Astrocyte (in vitro differentiated cells and primary cell): ENCODE measurements at regions not wholly inside any gene's neighbourhood (a gene's known extent, or its start where the extent isn't known, plus 50 kb on each side); places are given as distances from the start of the nearest gene placed in this dataset.

Experiments
- DNase-seq: peaks from one replicate; pipeline ENCODE4 v3.0.0-alpha.2; 2010; ENCODE audit warnings: low read depth
- FAIRE-seq: peaks from 2 replicates; lab custom pipeline; 2011; peaks lifted over from hg19 to GRCh38; lab: Jason Lieb, UNC
- H2AFZ ChIP-seq: 2 replicates; pipeline ENCODE4 v1.6.0; 2012; ENCODE audit warnings: low read depth, low read length, inconsistent platforms
- H3K27ac ChIP-seq: 2 replicates; pipeline ENCODE4 v1.5.1; 2011; ENCODE audit warnings: low read depth, low read length, inconsistent platforms
- H3K27me3 ChIP-seq: 2 replicates; pipeline ENCODE4 v1.6.0; 2011; ENCODE audit warnings: low read length, inconsistent platforms; ENCODE audit not compliant: insufficient read depth
- H3K36me3 ChIP-seq: 2 replicates; pipeline ENCODE4 v1.5.1; 2011; ENCODE audit warnings: low read length, inconsistent platforms; ENCODE audit not compliant: insufficient read depth
- H3K4me1 ChIP-seq: 2 replicates; pipeline ENCODE4 v1.5.1; 2011; ENCODE audit warnings: low read length, inconsistent platforms; ENCODE audit not compliant: insufficient read depth
- H3K4me2 ChIP-seq: 2 replicates; pipeline ENCODE4 v1.6.0; 2012; ENCODE audit warnings: low read length, inconsistent platforms
- H3K4me3 ChIP-seq: 2 replicates; pipeline ENCODE4 v1.5.1; 2011; ENCODE audit warnings: low read depth, mild to moderate bottlenecking, low read length, inconsistent platforms; ENCODE audit not compliant: insufficient read depth
- H3K79me2 ChIP-seq: 2 replicates; pipeline ENCODE4 v1.6.0; 2012; ENCODE audit warnings: mild to moderate bottlenecking, low read length, inconsistent platforms; ENCODE audit not compliant: insufficient read depth
- H3K9ac ChIP-seq: 2 replicates; pipeline ENCODE4 v1.6.0; 2012; ENCODE audit warnings: mild to moderate bottlenecking, low read length, inconsistent platforms
- H3K9me3 ChIP-seq: 2 replicates; pipeline ENCODE4 v1.5.1; 2012; ENCODE audit warnings: low read depth, mild to moderate bottlenecking, low read length, inconsistent platforms; ENCODE audit not compliant: insufficient read depth
- H4K20me1 ChIP-seq: 2 replicates; pipeline ENCODE4 v1.6.0; 2012; ENCODE audit warnings: low read length, inconsistent platforms; ENCODE audit not compliant: insufficient read depth
- H3K27ac Mint-ChIP-seq: one replicate; pipeline ENCODE4 v1.8.0; 2021; ENCODE audit warnings: mild to moderate bottlenecking, mixed read lengths; ENCODE audit not compliant: unreplicated experiment
- H3K27me3 Mint-ChIP-seq: one replicate; pipeline ENCODE4 v1.8.0; 2021; ENCODE audit warnings: low read depth, mixed read lengths; ENCODE audit not compliant: unreplicated experiment
- H3K36me3 Mint-ChIP-seq: one replicate; pipeline ENCODE4 v1.8.0; 2021; ENCODE audit warnings: low read depth, mixed read lengths; ENCODE audit not compliant: unreplicated experiment
- H3K4me1 Mint-ChIP-seq: one replicate; pipeline ENCODE4 v1.8.0; 2021; ENCODE audit warnings: low read depth, mixed read lengths; ENCODE audit not compliant: unreplicated experiment
- H3K4me3 Mint-ChIP-seq: one replicate; pipeline ENCODE4 v1.8.0; 2021; ENCODE audit warnings: mild to moderate bottlenecking, moderate library complexity, mixed read lengths; ENCODE audit not compliant: unreplicated experiment
- H3K9me3 Mint-ChIP-seq: one replicate; pipeline ENCODE4 v1.8.0; 2021; ENCODE audit warnings: mild to moderate bottlenecking, mixed read lengths; ENCODE audit not compliant: unreplicated experiment
- CTCF ChIP-seq: IDR thresholded peaks from 2 replicates; pipeline ENCODE4 v1.5.1; 2011; ENCODE audit warnings: low read depth, mild to moderate bottlenecking, inconsistent platforms, low read length, moderate library complexity; ENCODE audit not compliant: insufficient read depth
- EZH2 ChIP-seq: IDR thresholded peaks from 2 replicates; pipeline ENCODE4 v1.6.1; 2012; ENCODE audit warnings: mild to moderate bottlenecking, low read length, inconsistent platforms; ENCODE audit not compliant: insufficient read depth

- Histone ChIP-seq H3K4me2 (no peak overlapping the region), H3K27ac (no peak overlapping the region), H2AFZ (no peak overlapping the region), H3K27me3 (no peaks in the 10 kb centered on the region), H3K9me3 (no peaks in the 10 kb centered on the region), H3K9ac (no peak overlapping the region), H4K20me1 (no peaks in the 10 kb centered on the region), H3K4me1 (no peaks in the 10 kb centered on the region), H3K36me3 (no peaks in the 10 kb centered on the region), H3K4me3 (no peak overlapping the region), H3K79me2 (no peaks in the 10 kb centered on the region)
- Mint-ChIP-seq H3K36me3 (no peaks in the 10 kb centered on the region), H3K4me1 (no peaks in the 10 kb centered on the region), H3K4me3 (no peak overlapping the region), H3K27ac (no peak overlapping the region), H3K9me3 (no peaks in the 10 kb centered on the region), H3K27me3 (no peaks in the 10 kb centered on the region)
- DNase-seq (no peak), FAIRE-seq (no peak)
- no peak for TF ChIP-seq CTCF
Observed at GRCh38 chr3:101148001-101148400, 154.8 kb upstream of the ABI3BP start.

- H3K27me3 Mint-ChIP-seq: no peaks in the 10 kb centered on the region
- no peaks in the 10 kb centered on the region for H3K9me3 Mint-ChIP-seq
Observed at GRCh38 chr3:101146946-101147345, 153.7 kb upstream of the ABI3BP start.

DNA sequence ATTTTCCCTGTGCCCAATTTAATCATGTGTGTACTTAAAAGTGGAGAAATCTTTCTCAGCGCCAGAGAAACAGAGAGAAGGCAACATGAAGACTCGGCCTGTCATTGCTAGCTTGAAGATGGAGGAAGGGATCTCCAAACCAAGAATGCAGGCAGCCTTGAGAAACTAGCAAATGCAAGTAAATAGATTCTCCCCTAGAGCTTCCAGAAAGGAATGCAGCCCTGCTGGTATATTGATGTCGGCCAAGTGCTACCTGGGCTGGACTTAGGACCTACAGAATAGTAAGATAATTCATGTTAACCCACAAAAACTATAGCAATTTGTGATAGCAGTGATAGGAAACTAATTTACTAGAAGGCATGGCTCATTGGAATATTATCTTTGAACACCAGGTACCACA lies 150.9 kb upstream of the ABI3BP start:
- Histone ChIP-seq H3K4me3 (no peak overlapping the region), H3K27ac (no peak overlapping the region), H3K4me2 (no peak overlapping the region), H4K20me1 (no peaks in the 10 kb centered on the region), H2AFZ (no peak overlapping the region), H3K9ac (no peak overlapping the region), H3K79me2 (no peaks in the 10 kb centered on the region), H3K27me3 (no peaks in the 10 kb centered on the region), H3K9me3 (no peaks in the 10 kb centered on the region), H3K36me3 (no peaks in the 10 kb centered on the region), H3K4me1 (no peaks in the 10 kb centered on the region)
- Mint-ChIP-seq H3K9me3 (no peaks in the 10 kb centered on the region), H3K27me3 (no peaks in the 10 kb centered on the region), H3K4me1 (no peaks in the 10 kb centered on the region), H3K4me3 (no peak overlapping the region), H3K27ac (no peak overlapping the region), H3K36me3 (no peaks in the 10 kb centered on the region)
- no peak for DNase-seq
- FAIRE-seq: no peak
- TF ChIP-seq CTCF (no peak), EZH2 (no peak)

More at GRCh38 chr3:101146946-101147345, 153.7 kb upstream of the ABI3BP start:
- no peak overlapping the region for H3K27ac ChIP-seq
- no peaks in the 10 kb centered on the region for H3K36me3 ChIP-seq
- no peak overlapping the region for H3K4me3 Mint-ChIP-seq
- TF ChIP-seq EZH2 (no peak), CTCF (no peak)
- DNase-seq (no peak), FAIRE-seq (no peak)
- no peaks in the 10 kb centered on the region for H4K20me1 ChIP-seq
- no peaks in the 10 kb centered on the region for H3K9me3 ChIP-seq
- no peak overlapping the region for H2AFZ ChIP-seq
- H3K27me3 ChIP-seq: no peaks in the 10 kb centered on the region
- H3K9ac ChIP-seq: no peak overlapping the region
- H3K4me1 ChIP-seq: no peaks in the 10 kb centered on the region
- H3K27ac Mint-ChIP-seq: no peak overlapping the region
- no peaks in the 10 kb centered on the region for H3K36me3 Mint-ChIP-seq
- no peaks in the 10 kb centered on the region for H3K79me2 ChIP-seq
- no peaks in the 10 kb centered on the region for H3K4me1 Mint-ChIP-seq
- H3K4me3 ChIP-seq: no peak overlapping the region
- no peak overlapping the region for H3K4me2 ChIP-seq
